SH-SY5Y (cell line): ENCODE measurements at regions not wholly inside any gene's neighbourhood (a gene's known extent, or its start where the extent isn't known, plus 50 kb on each side); places are given as distances from the start of the nearest gene placed in this dataset.

Experiments
- GATA2 ChIP-seq: IDR thresholded peaks from 2 replicates; pipeline ENCODE4 v1.6.1; 2011; ENCODE audit warnings: mild to moderate bottlenecking, low read depth, low read length
- GATA3 ChIP-seq: IDR thresholded peaks from 2 replicates; pipeline ENCODE4 v1.6.1; 2011; ENCODE audit warnings: low read depth, mild to moderate bottlenecking, low read length, moderate library complexity

- TF ChIP-seq GATA3 (no peak), GATA2 (no peak)
Measured at GRCh38 chr16:48912360-48912759, 302.4 kb upstream of the N4BP1 start.
